RCC 7860 (cell line): ENCODE measurements at regions not wholly inside any gene's neighbourhood (a gene's known extent, or its start where the extent isn't known, plus 50 kb on each side); places are given as distances from the start of the nearest gene placed in this dataset.

Experiments
- DNase-seq: peaks from one replicate; pipeline ENCODE4 v3.0.0-alpha.2; 2015; ENCODE audit warnings: low spot score
- FAIRE-seq: peaks from 2 replicates; lab custom pipeline; 2012; peaks lifted over from hg19 to GRCh38; lab: Jason Lieb, UNC

DNA sequence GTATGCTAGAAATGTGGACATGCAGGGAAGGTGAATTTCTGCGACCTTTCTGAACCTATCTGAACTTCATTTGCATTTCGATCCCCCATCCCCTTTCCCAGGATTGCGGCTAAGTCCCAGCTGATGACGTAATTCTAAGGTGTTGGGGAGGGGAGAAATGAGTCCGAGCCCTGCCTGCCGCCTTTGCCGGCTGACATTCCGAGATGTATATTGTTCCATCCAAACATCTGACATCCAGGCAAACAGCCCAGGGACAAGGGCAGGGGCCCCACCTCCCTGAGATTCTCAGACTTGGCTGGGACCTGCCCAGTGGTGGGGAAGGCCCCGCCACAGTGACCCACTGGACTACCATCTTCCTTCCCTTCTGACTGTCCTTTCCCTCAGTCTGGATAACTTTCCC lies 494.6 kb downstream of the ENC1 start:
- FAIRE-seq (no peak), DNase-seq (no peak)

DNA sequence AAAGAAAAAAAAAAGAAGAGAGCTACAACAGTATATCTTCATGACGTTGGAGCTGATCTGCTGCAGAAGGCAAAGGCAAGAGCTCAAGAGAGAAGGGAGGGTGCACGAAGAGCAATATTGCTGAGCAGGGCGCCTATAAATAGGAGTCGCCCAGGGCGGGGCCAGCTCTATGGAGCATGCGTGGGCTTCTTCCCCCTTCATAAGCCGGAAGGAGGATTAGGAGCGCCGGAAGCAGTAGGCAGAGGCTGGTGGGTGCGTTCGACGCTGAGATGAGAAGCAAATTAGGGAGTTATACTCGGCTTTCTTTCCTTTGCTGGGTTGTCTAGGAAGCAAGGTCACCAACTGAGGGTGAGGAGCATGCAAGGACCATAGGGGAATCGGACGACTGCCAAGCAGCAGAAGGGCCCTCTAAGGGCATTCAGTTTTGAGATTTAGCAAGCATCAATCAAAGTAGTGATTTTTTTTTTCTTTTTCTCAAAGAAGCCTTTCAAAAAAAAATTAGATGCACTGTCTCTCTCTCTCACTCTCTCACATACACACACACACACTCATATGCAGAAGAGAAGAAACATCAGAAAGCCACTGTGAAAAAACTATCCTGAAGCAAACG lies 496.7 kb downstream of the ENC1 start:
- FAIRE-seq, result no peak
- DNase-seq, result no peak

DNA sequence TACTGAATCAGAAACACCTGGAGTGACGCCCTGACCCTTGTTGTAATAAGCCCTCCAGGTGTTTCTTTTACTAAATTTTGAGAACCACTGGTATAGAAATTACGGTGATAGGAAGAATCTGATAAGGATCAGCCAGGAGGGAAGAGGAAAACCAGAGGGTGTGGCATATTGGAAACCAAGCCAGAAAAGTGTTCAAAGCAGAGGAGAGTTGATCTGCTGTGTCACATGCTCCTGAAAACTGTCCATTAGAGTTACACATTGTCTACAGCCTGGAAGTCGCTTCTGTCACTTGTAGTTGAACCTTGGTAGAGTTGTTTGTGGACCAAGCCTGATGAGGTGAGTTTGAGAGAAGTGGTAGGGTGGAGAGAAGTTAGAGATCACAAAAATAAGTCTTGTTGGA lies 497.4 kb downstream of the ENC1 start:
- FAIRE-seq (no peak), DNase-seq (no peak)

DNA sequence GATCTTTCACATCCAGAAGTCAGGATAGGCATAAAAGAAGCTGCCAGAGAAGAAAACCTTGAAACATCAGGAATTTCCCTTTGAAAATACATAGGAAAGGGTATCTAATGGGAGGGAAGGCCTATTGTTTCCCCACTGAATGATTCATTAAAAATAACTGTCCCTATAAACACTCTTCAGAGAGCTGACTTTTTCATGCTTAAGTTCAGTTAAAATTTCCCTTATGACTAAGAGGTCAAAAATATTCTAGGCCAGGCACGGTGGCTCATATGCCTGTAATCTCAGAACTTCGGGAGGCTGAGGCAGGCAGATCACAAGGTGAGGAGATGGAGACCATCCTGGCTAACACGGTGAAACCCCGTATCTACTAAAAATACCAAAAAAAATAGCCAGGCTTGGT lies 499.5 kb downstream of the ENC1 start:
- FAIRE-seq (peak; percentile 30), DNase-seq (peak; percentile 56)

DNA sequence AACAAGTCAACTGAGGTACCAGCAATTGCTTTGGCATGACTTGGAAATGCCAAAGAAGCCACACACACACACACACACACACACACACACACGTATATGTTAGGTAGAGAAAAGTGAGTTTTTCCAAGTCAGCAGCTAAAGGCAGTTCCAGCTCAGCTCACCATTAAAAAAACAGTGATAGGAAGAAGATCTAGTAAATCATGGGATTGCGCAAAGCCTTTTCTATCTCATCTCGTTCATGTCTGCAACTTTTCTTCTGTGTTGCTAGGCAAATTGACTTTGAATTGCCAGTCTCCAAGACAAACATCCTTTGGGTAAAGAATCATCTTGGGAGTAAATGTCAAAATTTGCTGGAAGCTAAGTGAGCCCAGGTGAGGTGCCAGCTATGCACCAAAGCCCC lies 500.1 kb downstream of the ENC1 start:
- FAIRE-seq, result no peak
- DNase-seq, result no peak

DNA sequence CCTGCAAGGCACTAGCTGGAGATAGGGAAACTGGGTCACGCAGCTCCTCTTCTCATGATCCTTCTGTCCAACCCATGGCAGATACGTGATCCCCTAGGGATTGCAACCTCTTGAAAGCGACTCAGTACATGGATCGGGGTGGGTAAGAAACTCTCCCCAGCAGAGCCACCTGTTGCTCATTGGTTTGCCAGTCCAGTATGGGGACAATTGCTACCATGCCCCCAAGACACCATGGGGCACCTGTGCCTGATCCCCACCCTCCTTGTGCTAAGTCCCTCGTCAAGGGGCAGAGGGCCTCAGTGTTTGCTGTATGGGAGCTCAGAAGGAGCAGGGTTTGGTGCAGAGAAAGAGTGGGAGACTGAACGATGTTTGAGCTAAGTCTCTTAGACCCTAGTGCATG lies 500.9 kb downstream of the ENC1 start:
- FAIRE-seq, result no peak
- DNase-seq, result no peak

DNA sequence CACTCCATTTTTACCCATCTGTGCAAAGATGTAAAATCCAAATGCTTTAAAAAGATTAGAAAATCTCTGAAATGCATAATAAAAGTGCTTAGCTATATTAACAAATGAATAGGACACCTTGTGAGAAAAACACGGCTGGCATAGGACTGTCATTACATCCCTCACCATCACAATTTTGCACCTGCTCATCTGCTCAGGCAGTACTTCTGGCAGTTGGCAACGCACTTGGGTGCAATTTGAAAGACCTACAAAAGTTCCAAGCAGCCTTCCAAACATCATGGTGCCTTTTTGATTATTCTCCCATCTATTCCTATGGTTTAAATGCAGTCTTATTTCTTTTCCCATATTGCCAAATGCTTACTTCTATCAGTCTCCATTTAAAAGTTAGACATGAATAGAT lies 501.8 kb downstream of the ENC1 start:
- DNase-seq (no peak), FAIRE-seq (no peak)

DNA sequence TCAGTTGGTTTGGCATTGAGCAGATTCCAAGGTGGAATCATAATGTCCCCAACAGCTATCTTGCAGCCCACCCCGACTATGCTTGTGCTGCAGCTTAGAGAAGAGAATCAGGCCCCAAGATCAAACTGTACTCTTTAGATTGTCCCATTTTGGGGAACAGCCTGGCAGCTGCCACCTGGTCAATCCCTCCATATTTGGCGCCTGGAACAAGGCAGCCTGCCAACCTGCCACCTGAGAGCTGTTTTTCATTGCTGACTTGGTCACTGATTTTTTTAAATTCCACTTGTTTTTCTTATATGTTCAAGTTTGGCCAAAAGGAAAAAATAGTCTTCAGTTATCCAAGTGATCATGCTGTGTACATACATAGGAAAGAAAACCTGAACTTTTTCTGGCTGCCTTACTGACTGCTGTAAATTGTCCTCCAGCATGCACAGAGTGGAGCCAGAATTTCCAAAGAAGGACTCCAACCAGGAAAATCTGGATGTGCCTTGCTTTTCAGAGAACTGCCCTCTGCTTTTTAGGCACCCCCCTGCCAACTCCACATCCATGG lies 504.2 kb downstream of the ENC1 start:
- FAIRE-seq, result no peak
- no peak for DNase-seq

DNA sequence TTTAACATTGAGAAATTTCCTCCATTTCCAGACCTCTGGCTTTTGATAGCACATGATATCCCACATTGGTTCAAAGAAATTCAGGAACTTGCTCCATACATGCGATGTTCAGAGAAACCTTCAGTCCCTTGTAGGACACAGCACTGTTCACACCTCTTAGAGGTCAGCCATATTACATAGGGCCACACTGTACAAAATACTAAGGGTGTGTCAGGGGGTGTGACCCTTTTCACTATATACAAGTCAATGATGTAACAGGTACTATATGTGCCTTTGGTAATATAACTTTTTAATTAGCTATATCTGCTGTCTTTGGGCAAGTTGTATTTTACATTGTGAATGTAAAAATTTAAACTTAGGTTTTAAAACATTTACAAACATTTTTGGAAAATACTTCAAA lies 505.5 kb downstream of the ENC1 start:
- no peak for FAIRE-seq

DNA sequence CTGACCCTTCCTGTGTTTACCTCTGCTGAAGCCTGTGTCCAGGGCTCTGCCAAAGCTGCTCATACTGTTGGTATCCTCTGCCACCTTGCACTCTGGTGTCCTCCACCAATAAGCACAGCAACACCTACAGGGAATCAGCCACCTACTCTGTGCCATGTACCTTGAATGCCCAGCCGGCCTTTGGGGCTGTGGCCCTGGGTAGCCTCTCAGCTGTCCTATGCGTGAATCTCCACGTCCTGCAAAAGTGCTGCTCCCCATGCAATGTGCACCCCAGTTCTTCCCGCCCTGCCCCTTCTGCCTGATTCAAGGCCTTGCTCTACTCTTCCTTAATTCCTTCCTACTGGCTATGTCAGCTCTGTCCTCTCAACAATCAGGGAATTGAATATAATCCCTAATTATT lies 506.5 kb downstream of the ARHGEF28 start:
- DNase-seq (no peak), FAIRE-seq (no peak)

More for the DNA sequence above, 505.5 kb downstream of the ENC1 start:
- DNase-seq, result no peak

DNA sequence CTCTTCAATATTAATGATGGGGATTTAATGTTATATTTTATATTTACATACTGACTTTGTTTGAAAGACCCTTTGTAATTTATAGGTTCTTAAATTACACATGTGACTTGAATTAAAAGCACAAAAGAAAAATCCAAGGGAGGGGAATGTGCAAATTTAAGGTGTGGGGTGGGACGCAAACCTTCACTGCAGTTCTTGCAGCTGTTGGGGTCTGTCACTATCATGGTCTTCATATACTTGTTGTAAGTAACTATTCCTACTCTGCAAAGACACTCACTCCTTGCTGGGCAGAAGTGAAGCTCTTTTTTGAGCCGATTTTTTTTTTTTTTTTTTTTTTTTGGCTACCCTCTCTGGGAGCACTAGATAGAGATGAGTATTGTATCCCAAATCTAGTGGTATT lies 505.3 kb downstream of the ARHGEF28 start:
- DNase-seq, result no peak
- no peak for FAIRE-seq

DNA sequence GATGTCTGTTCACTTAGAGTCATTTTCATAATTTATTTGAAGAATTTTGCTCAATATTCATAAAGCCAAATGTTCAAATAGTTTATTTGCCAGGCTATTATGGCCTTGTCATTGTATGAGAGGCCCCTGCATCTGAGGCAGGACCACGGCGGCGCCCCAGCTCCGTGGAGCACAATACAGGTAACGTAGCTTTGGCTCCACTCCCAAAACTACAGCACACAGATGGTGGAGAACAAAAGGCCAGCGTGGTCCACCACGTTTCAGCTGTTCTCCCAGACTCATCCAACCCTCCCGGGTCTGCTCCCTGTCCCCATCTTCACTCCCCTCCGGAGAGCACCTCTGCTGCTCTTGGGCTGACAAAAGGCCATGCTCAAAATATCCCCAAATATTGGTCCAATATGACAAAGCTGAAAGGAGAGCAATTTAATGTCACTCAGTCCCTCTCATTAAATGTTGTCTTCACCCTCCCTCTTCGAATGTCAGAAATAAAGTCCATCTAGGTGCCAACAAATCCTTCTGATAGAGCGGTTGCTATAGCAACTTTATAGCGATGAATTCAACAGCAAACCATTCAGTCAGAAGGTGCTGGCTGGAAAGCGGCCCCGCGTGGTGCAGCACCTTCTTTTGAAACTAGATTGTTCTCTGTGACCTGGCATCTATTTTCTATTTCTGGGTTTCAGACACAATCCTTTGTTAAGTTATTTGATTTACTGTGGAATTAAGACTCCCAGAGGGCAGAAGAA lies 504.3 kb downstream of the ARHGEF28 start:
- no peak for FAIRE-seq

DNA sequence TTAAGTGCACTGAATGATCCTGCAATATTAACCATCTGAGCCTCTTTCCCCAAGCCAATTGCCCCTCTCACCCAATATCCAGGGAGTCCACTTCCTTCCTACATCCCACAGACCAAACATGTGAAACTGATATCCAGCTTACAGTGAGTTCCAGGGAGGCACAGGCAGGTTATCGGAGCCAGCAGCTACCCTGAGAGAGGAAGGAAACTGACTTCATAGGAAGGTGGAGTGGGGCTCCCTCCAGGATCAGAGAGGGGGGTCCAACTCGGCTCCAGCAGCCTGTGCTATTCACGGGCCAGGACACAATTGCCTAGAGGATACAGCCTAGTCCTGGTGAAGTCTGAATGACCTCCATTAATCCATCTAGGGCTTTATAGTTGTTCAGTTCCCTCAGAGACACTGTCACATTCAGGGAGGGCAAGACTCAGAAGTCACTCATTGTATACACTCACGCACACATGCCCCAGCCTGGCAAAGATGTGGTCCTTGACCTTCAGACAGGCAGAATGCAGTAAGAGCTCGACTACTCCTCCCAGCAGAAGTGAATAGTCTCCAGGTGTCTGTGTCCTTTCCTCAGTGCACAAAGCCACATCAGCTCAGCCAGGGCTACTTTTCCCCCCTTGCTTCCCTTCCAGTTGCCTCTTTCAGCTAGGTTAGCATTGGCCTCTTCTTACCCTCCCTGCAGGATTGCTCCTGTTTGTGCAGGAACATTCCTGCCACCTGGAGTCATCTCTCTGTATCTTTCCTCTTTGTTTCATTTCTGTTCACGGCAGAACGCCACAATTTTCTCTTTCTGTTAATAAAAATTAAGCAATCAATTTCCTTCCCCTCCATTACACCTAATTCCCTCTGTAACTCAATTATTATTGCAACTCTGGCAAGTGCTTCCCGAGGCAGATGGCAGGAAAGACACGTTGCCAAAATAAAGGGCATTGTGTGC lies 501.7 kb downstream of the ARHGEF28 start:
- FAIRE-seq (no peak), DNase-seq (no peak)

More for the DNA sequence above, 504.3 kb downstream of the ARHGEF28 start:
- no peak for DNase-seq

DNA sequence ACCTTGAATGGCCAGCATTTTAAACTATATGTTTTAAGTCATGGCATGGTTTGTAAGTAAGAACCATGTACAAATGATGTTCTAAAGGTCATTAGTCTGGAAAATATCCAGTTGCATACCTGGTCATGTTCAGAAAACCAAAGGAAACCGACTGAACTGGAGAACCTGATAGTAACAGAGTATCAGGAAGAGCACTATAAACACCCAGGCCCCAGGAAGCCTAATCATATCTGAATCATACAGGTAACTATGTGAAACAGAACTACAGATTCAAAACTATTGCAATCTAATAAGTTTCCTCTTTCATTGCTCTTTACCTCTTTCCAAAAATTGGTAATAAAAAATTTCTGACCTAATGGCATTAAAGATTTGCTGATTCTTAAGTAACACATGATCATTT lies 500.3 kb downstream of the ARHGEF28 start:
- FAIRE-seq (no peak), DNase-seq (no peak)

DNA sequence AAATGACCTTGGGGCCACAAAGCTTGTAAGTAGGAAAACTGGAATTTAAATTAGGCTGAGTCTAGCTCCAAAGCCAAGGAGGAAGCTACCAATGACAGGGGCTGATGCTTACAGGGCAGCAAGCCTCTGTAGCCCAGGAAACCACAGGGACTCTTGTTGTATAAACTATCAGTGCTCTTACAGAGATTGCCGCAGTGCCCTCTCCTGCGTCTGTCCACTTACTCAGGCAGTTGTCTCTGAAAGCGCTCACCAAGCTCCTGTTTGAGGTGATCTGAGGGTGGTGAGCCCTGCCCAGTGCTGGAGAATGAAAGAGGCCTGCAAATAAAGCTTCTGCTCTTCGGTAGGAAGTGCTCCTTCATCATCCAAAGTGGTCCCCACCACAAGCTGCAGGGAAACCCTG lies 498.8 kb downstream of the ARHGEF28 start:
- FAIRE-seq, result no peak
- no peak for DNase-seq

DNA sequence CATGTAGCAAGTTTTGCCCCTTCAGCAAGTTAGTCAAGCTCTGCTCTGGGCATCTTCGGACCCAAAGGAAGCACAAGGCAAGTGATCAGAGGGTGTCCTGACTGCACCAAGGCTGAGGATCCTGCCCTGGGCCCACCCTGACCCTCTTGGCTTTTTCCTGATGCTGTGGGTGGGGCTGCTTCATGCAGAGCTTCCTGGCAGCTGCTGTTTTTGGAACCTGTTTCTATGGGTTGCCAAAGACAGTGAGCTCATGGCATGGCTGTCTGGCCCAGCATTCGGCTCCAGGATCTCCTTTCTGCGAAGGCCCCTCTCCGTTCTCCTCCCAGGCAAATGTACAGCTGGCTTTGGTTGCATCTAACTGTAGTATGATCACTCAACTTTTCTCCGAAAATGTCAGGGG lies 497.9 kb downstream of the ARHGEF28 start:
- DNase-seq, result no peak
- FAIRE-seq, result no peak

DNA sequence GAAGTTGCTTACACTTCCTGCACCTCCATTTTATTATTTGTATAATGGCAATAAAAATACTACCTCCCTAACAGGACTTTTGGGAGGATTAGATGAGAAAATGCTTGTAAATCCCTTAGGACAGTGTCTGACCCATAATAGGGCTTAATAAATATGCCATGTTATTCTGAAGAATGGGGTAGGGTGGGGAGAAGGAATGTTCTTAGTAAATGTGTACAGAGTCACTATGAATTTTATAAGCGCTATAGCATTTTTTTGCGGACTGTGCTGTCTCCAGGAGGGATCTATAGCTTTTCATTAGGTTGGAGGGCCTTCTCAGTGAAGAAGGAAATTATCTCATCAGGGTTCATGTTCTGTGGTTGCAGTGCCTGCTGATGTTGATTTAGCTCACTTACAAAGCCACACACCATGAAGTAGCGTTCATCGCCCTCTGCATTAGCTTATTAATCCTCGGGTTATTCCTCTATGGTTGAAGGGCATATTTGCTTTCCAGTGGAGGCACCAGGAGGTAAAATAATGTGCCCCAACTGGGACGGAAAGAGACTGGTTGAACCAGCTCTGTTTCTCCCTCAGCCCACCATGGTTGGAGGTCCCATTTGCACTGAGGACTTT lies 497.1 kb downstream of the ARHGEF28 start:
- DNase-seq (no peak), FAIRE-seq (no peak)

DNA sequence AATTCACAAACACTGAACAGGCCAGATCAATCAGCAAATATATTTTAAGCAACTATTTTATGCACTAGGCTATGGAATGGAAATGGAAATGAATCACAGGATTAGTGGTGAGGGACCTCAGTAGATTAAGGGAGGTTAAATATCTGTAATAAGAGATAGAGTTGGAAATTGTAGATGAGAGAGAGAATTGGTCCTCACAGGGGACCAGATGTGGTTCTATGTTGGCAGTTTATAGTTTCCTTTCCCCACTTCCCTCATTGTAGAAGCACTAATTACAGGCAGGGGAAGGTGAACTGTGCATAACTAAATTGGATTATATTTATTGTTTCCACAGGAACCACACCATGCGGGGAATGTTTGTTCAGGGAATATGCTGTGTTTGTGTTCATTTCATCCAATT lies 496.2 kb downstream of the ARHGEF28 start:
- FAIRE-seq (no peak), DNase-seq (no peak)

DNA sequence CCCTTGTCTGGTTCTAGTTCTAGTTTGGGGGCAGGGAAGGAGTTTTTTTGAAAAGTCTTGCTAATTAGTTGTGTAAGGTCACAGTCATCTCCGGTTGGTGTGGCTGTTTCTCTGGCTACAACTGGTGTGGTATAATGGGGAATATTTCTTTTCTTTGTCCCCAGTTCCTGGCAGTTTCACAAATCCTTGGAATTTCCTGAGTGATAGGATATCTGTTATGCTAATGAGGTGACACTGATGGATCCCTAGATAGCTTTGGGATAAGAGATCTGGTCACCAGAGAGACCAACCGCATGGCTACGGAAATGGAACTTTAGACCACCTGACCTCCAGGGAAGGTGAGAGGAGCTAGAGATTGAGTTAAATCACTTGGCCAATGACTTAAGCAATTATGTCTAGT lies 494.6 kb downstream of the ARHGEF28 start:
- no peak for DNase-seq
- no peak for FAIRE-seq

DNA sequence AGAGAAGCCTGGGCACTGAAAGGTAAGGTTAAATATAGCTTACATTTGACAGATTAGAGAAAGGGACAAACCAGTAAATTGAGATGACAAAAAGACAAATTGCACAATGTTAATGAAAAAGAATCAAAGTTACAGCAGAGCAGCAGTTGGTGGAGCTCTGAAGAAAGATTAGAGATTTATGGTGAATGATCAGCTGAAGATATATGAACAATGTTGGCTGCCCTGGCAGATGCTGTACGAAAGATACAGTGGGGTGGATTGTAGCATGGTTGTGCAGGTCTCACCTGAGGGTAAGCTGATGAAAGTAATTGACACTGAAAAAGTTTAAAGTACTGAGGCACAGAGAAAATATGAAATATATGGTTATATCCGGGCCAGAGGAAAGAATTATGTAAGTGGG lies 492.1 kb downstream of the ARHGEF28 start:
- FAIRE-seq (no peak), DNase-seq (no peak)

DNA sequence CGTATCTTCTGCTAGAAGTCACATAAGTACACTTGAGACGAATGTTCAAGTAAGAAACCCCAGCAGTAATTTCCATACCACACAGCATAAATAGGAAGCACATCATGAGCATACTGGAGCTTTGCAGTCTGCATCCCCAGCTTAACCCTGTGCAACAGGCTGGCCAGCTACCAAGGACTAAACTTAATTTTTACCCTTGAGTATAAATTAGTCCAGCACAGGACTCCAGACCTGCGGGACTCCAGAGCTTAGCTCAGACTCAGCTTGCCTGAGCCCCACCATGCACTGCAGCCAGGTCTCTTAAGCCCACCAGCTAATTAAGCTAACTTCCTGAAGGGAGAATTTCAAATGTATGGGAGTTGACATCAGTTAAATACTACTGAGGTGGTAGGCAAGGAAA lies 491.0 kb downstream of the ARHGEF28 start:
- FAIRE-seq, result no peak
- DNase-seq, result no peak
